ENCODE measurements at regions not wholly inside any gene's neighbourhood (a gene's known extent, or its start where the extent isn't known, plus 50 kb on each side); places are given as distances from the start of the nearest gene placed in this dataset.

DNA sequence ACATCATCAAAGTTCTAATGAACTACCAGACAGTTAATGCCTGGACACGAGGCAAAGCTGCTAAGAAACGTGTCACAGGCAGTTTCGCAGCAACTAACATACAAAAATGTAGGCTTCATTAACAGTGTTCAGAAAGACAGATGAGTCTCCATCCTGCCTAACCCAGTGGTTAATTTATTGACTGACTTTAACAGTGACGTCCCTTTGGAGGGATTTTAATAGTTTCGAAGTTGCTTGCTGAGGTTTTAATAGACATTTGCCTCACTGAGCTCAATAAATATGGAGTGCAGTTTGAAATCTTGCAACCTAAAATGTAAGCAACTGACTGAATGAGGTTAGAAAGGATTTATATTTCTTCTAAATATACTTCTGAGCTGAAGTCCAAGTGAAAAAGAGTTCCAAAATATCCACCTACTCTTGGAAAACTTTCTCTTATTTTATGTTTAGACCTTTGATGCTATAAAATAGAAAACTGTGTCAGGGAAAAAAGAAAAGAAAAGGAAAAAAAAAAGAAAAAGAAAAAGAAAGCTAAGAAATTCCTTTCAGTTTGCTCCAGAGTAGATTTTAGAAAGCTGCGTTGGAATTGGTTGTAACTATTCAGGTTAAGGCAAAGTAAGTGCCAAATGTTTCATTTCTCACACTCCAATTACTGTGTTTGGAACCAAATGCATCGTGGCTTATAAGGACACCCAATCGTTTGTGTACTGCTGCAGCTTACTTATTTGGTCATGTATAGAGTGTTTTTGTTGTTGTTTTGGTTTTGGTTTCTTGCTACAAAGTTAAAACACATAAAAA is 2016.6 kb downstream of the MAT2B start:
- Mint-ChIP-seq H3K4me1 (no peaks in the 10 kb centered on the region), H3K27me3 (no peaks in the 10 kb centered on the region), H3K27ac (no peak overlapping the region), H3K36me3 (no peaks in the 10 kb centered on the region), H3K4me3 (no peak overlapping the region), H3K9me3 (peaks cover 0 to 14% (median 5%) of the 10 kb centered on the region in 9 donors)
- ATAC-seq (no peak), DNase-seq (no peak)
- POLR2A ChIA-PET = no interaction called here

DNA sequence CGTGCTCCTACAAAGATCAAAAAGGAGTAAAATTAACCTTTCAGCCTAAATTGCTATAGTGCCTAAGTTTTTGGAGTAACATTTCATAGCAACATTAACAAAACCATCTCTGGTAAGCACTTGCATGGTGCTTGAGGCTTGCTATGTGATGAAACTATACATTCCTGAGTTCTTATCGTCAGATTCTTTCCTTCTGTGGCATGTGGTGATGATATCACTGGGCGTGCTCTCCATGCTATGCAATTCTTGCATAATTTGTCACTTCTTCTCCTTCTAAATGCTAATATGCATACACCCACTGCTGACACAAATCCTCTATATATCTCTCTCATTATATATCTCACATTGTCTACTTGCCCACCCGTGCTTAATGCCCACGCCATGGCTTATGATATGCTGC is 2019.9 kb downstream of the MAT2B start:
- no peaks in the 10 kb centered on the region for H3K36me3 Mint-ChIP-seq
- ATAC-seq = no peak

DNA sequence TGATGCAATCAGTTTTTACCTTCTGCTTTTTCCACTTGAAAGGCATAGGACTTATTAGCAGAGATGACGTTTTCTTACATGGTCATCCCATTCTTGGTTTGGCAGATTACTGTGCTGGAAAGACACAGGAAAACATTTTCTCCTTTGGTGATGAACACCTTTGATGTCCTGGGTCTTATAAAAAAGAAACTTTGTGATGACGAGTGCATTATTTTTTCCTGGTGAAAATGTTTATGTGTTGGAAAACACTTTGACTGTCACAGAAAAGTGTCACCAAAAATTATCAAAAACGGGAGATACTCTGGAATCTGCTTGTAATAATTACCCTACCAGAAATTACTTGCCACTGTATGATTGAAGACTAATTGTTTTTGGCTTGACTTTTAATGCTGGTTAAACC is 2020.9 kb downstream of the MAT2B start:
- peaks cover 2 to 36% (median 19%) of the 10 kb centered on the region in 9 donors for H3K9me3 Mint-ChIP-seq
- no peak overlapping the region for H3K27ac Mint-ChIP-seq
- no peaks in the 10 kb centered on the region for H3K4me1 Mint-ChIP-seq
- ATAC-seq = no peak
- DNase-seq = no peak
- POLR2A ChIA-PET = no interaction called here
- no peaks in the 10 kb centered on the region for H3K27me3 Mint-ChIP-seq
- no peaks in the 10 kb centered on the region for H3K36me3 Mint-ChIP-seq
- H3K4me3 Mint-ChIP-seq = no peak overlapping the region

More for the DNA sequence above, 2019.9 kb downstream of the MAT2B start:
- H3K4me1 Mint-ChIP-seq = no peaks in the 10 kb centered on the region
- POLR2A ChIA-PET = no interaction called here
- H3K27ac Mint-ChIP-seq = no peak overlapping the region
- peaks cover 2 to 36% (median 19%) of the 10 kb centered on the region in 9 donors for H3K9me3 Mint-ChIP-seq
- no peak overlapping the region for H3K4me3 Mint-ChIP-seq
- no peak for DNase-seq
- no peaks in the 10 kb centered on the region for H3K27me3 Mint-ChIP-seq

DNA sequence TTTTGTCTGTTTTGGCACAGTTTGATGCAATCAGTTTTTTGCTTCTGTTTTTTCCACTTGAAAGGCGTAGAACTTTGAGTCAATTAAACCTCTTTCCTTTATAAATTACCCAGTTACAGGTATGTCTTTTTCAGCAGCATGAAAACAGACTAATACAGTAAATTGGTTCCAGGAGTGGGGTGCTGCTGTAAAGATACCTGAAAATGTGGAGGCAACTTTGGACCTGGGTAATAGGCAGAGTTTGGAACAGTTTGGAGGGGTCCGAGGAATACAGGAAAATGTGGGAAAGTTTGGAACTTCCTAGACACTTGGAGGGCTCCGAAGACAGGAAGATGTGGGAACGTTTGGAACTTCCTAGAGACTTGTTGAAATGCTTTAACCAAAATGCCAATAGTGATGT is 2022.2 kb downstream of the MAT2B start:
- H3K27ac Mint-ChIP-seq = no peak overlapping the region
- peaks cover 5 to 36% (median 24%) of the 10 kb centered on the region in 9 donors for H3K9me3 Mint-ChIP-seq
- no peak overlapping the region for H3K4me3 Mint-ChIP-seq
- no peaks in the 10 kb centered on the region for H3K4me1 Mint-ChIP-seq
- H3K27me3 Mint-ChIP-seq = no peaks in the 10 kb centered on the region
- POLR2A ChIA-PET = no interaction called here
- DNase-seq (no peak), ATAC-seq (no peak)
- no peaks in the 10 kb centered on the region for H3K36me3 Mint-ChIP-seq

DNA sequence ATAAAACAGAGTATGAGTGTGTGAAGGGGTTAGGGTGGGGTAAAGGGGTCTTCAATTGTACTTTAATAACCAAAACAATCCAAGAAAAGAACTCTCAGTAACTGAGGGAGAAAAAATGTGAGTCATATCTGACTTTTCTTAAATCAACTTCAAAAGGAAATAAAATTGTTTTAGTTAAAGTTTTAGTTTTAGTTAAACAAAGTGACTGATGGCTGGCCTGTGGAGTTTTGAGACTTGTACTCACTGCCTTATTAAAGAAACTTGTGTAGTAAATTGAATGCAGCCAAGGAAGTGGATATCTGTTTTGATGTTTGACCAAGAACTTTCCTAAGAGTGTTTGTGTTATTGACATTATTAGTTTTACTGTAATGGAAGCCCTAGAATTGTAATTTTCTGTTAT is 2032.6 kb downstream of the MAT2B start:
- no peaks in the 10 kb centered on the region for H3K4me1 Mint-ChIP-seq
- H3K27me3 Mint-ChIP-seq = no peaks in the 10 kb centered on the region
- DNase-seq (no peak), ATAC-seq (no peak)
- peaks cover 0 to 25% (median 1%) of the 10 kb centered on the region in 9 donors for H3K9me3 Mint-ChIP-seq
- no peaks in the 10 kb centered on the region for H3K36me3 Mint-ChIP-seq
- POLR2A ChIA-PET = no interaction called here
- no peak overlapping the region for H3K27ac Mint-ChIP-seq
- H3K4me3 Mint-ChIP-seq = no peak overlapping the region

DNA sequence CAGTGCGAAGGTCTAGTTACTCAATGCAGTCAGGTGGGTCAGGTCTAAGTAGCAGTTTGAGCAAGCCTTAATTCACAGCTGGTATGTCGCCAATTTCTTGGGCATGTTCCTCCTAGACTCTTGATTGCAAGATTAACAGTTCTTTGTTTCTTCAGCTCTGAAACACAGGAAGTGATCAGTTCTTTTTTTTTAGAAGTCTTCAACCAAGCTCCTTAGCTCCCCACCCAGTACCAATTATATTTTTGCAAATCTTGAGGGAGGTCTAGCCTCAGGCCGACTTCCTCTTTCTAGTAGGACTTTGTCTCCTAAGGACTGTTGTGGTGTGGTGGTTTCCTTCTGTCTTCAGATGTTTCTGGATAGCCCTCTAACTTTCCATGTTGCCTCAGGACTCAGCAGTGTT is 2054.2 kb downstream of the MAT2B start:
- DNase-seq = no peak
- no peak overlapping the region for H3K27ac Mint-ChIP-seq
- H3K36me3 Mint-ChIP-seq = no peaks in the 10 kb centered on the region
- peaks cover 0 to 22% (median 0%) of the 10 kb centered on the region in 9 donors for H3K9me3 Mint-ChIP-seq
- no peak for ATAC-seq
- H3K27me3 Mint-ChIP-seq = no peaks in the 10 kb centered on the region
- H3K4me1 Mint-ChIP-seq = no peaks in the 10 kb centered on the region
- POLR2A ChIA-PET = no interaction called here
- no peak overlapping the region for H3K4me3 Mint-ChIP-seq

DNA sequence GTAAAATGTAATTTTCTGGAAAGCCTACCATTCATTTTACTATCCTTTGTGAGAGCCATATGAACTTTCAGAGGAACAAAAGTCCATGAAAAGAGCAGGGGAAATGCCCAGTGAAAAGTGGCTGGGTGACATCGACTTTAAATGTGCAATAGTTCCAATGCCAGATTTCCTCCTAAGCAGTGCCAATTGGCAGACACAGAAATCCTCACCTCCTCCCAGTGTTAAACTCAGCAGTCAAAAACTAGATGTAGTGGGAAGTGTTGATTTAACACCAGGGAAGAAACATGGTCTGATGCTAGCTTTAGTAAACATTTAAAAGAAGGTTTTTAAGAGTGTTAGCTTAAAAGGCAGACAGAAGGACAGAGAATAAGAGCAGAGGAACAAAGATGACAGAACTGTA is 2055.2 kb downstream of the MAT2B start:
- no peak overlapping the region for H3K27ac Mint-ChIP-seq
- ATAC-seq (no peak), DNase-seq (no peak)
- no peaks in the 10 kb centered on the region for H3K36me3 Mint-ChIP-seq
- no peaks in the 10 kb centered on the region for H3K27me3 Mint-ChIP-seq
- H3K9me3 Mint-ChIP-seq = peaks cover 0 to 22% (median 0%) of the 10 kb centered on the region in 9 donors
- no peaks in the 10 kb centered on the region for H3K4me1 Mint-ChIP-seq
- POLR2A ChIA-PET = no interaction called here
- no peak overlapping the region for H3K4me3 Mint-ChIP-seq

DNA sequence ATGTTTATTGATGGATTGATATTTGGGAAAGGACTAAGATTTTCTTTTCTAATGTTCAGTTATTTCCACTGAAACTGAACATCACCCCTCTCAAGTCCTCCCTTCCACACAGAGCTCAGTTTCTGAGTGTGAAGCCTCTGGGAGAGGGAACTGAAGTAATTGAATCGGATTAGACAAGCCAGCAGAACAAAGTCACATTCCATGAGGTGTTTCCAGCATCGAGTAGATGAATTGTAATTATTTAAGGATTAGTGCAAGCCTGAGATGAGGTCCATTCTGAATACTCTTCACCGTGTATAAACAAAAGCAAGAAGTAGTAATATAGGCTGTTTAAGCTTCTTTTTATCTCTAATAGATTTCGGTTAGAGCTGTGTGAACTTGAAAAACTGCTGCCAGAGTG is 2060.5 kb downstream of the MAT2B start:
- no peak for DNase-seq
- H3K4me1 Mint-ChIP-seq = no peaks in the 10 kb centered on the region

DNA sequence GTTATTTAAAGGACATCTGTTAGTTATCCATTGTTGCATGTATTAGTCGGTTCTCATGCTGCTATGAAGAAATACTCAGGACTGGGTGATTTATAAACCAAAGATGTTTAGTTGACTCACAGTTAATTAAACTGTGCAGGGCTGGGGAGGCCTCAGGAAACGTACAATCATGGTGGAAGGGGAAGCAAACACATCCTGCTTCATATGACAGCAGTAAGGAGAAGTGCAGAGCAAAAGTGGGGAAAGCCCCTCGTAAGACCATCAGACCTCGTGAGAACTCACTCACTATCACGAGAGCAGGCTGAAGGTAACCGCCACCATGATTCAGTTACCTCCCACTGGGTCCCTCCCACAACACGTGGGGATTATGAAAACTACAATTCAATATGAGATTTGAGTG is 2064.1 kb downstream of the MAT2B start:
- no peaks in the 10 kb centered on the region for H3K36me3 Mint-ChIP-seq
- H3K27me3 Mint-ChIP-seq = no peaks in the 10 kb centered on the region
- ATAC-seq (no peak), DNase-seq (no peak)
- H3K4me1 Mint-ChIP-seq = no peaks in the 10 kb centered on the region
- no peak overlapping the region for H3K27ac Mint-ChIP-seq
- peaks cover 0 to 20% (median 11%) of the 10 kb centered on the region in 9 donors for H3K9me3 Mint-ChIP-seq
- POLR2A ChIA-PET = no interaction called here
- no peak overlapping the region for H3K4me3 Mint-ChIP-seq

More for the DNA sequence above, 2060.5 kb downstream of the MAT2B start:
- POLR2A ChIA-PET = no interaction called here
- no peak for ATAC-seq
- H3K27ac Mint-ChIP-seq = no peak overlapping the region
- H3K27me3 Mint-ChIP-seq = no peaks in the 10 kb centered on the region
- peaks cover 0 to 11% (median 3%) of the 10 kb centered on the region in 9 donors for H3K9me3 Mint-ChIP-seq
- no peak overlapping the region for H3K4me3 Mint-ChIP-seq
- H3K36me3 Mint-ChIP-seq = no peaks in the 10 kb centered on the region

DNA sequence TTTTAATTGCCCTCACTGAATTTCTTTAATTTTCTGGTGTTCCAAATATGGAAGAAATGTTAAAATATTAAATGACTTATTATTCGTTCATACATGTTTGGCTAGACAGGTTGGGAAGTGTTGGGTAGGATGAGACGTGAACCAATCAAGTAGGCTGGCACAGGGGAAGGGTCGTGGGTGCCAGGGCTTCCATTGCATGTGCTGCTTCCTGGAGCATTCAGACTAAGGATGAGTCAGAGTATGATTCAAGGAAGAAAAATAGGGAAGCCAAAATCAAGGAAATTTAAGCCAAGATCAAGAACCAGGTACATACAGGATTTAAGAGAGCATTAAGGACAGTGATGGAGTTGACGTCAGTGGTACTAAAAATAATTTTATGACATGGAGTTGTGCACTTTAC is 2068.0 kb downstream of the MAT2B start:
- no peaks in the 10 kb centered on the region for H3K27me3 Mint-ChIP-seq
- ATAC-seq = no peak
- POLR2A ChIA-PET = no interaction called here

DNA sequence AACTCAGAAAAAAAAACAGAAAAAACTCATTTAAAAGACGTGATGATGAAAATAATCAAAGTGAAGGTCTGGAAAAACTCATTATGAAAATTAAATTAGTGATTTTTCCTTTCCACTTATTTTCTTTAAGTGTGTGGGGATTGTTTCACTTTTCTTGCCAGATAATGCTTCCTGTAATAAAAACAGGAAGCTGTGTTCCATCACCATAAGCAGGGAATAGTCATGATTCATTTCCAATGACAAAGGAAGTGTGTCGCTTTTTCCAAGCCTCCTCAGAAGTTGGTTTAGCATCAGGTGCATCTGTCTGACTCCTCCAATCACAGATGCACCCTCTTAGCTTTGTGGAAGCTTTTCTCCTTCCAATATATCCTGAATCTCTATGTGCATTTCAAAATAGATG is 2068.7 kb downstream of the MAT2B start:
- POLR2A ChIA-PET = no interaction called here
- Mint-ChIP-seq H3K4me3 (no peak overlapping the region), H3K27ac (no peak overlapping the region), H3K36me3 (no peaks in the 10 kb centered on the region), H3K9me3 (peaks cover 0 to 19% (median 11%) of the 10 kb centered on the region in 9 donors), H3K27me3 (no peaks in the 10 kb centered on the region), H3K4me1 (no peaks in the 10 kb centered on the region)
- no peak for ATAC-seq
- DNase-seq = no peak

More for the DNA sequence above, 2068.0 kb downstream of the MAT2B start:
- Mint-ChIP-seq H3K36me3 (no peaks in the 10 kb centered on the region), H3K4me1 (no peaks in the 10 kb centered on the region), H3K4me3 (no peak overlapping the region), H3K9me3 (peaks cover 0 to 19% (median 11%) of the 10 kb centered on the region in 9 donors), H3K27ac (no peak overlapping the region)
- DNase-seq = no peak

DNA sequence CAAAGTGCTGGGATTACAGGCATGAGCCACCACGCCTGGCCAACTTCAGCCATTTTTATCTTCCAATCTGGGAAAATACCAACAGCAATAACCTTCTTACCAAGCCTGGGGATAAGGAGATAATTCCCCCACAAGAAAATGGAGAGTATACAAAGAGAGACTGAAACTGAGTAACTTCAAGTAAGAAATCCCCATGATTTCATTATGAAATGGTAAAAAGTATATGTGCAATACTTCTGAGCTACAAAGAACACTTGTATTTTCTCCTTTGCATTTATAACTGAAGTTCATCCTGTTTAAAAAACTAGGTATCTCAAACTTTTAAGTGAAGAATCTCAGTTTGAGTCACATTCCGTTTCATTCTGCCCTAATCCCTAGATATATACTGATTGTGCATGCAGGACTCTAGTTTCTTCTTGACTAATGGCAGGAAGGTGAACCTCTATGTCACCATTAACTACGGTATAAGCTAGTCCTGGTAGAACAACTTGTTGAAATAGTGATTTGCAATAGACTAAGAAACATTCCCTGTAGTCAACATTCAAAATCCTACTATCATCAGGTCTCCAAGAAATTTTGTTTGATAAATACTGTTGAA is 2071.4 kb downstream of the MAT2B start:
- Mint-ChIP-seq H3K4me3 (no peak overlapping the region), H3K27ac (no peak overlapping the region), H3K27me3 (no peaks in the 10 kb centered on the region), H3K36me3 (no peaks in the 10 kb centered on the region), H3K9me3 (peaks cover 0 to 15% (median 7%) of the 10 kb centered on the region in 9 donors), H3K4me1 (no peaks in the 10 kb centered on the region)
- POLR2A ChIA-PET = no interaction called here
- DNase-seq (no peak), ATAC-seq (no peak)

DNA sequence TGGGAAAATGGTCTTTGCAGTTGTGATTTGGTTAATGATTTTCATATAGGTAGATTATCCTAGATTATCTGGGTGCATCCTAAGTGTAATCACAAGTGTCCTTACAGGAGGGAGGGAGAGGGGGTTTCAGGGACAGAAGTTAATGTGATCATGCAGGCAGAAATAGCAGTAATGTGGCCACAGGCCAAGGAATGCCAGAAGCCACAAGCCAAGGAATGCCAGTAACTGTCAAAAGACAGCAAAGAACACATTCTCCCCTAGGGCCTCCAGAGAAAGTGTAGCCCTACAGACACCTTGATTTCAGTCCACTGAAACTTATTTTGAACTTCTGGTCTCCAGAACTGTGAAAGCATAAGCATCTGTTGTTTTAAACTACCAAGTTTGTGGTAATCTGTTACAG is 2074.5 kb downstream of the MAT2B start:
- no peak for DNase-seq
- POLR2A ChIA-PET = no interaction called here
- H3K27me3 Mint-ChIP-seq = no peaks in the 10 kb centered on the region
- no peak overlapping the region for H3K4me3 Mint-ChIP-seq
- H3K36me3 Mint-ChIP-seq = no peaks in the 10 kb centered on the region
- H3K27ac Mint-ChIP-seq = no peak overlapping the region
- no peaks in the 10 kb centered on the region for H3K4me1 Mint-ChIP-seq
- ATAC-seq = no peak
- peaks cover 0 to 11% (median 2%) of the 10 kb centered on the region in 9 donors for H3K9me3 Mint-ChIP-seq

DNA sequence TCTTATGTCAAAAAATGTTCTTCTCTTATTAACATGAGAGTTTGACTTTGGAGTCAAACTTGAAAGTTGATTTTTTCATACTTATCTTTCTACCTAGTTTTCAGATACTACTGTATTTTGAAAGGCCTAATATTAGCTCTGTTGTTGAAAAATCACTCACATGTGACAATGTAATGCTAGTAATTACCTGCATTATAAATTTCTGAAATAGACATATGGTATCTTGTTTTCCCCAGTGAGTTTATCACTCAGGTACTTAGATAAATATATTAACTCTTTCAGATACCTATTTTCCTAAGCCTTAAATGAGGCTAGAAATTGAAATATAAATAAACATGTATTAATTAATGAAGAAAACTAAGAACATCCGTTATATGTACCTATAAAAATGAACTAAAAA is 2089.3 kb downstream of the MAT2B start:
- ATAC-seq = no peak

More for the DNA sequence above, 2089.3 kb downstream of the MAT2B start:
- Mint-ChIP-seq H3K36me3 (no peaks in the 10 kb centered on the region), H3K27ac (no peak overlapping the region), H3K9me3 (peaks cover 0 to 40% (median 4%) of the 10 kb centered on the region in 9 donors), H3K4me3 (no peak overlapping the region), H3K27me3 (no peaks in the 10 kb centered on the region), H3K4me1 (no peaks in the 10 kb centered on the region)
- POLR2A ChIA-PET = no interaction called here
- DNase-seq = no peak
